ENCODE measurements at regions not wholly inside any gene's neighbourhood (a gene's known extent, or its start where the extent isn't known, plus 50 kb on each side); places are given as distances from the start of the nearest gene placed in this dataset.

- H3K4me3 ChIP-seq (ENCODE audit: low read depth, low read length), result no peak overlapping the region
These were observed 2638.7 kb upstream of the PCDH20 start for GRCh38 chr13:64054321-64054720.

GRCh38 chr13:64052521-64052920 is 2636.9 kb upstream of the PCDH20 start:
- no peak for TF ChIP-seq CTCF (IDR thresholded peaks at IDR 0.05; ENCODE audit: borderline replicate concordance, insufficient read depth, low read depth, low read length)

More at GRCh38 chr13:64054321-64054720, 2638.7 kb upstream of the PCDH20 start:
- no peak for TF ChIP-seq CTCF (IDR thresholded peaks at IDR 0.05; ENCODE audit: borderline replicate concordance, insufficient read depth, low read depth, low read length)

GRCh38 chr13:64051278-64051677 is 2635.6 kb upstream of the PCDH20 start:
- H3K4me3 ChIP-seq (ENCODE audit: low read depth, low read length), result no peak overlapping the region
- TF ChIP-seq CTCF (IDR thresholded peaks at IDR 0.05; ENCODE audit: borderline replicate concordance, insufficient read depth, low read depth, low read length), result no peak

More at GRCh38 chr13:64052521-64052920, 2636.9 kb upstream of the PCDH20 start:
- H3K4me3 ChIP-seq (ENCODE audit: low read depth, low read length), result no peak overlapping the region

GRCh38 chr13:64041296-64041695 is 2625.6 kb upstream of the PCDH20 start:
- no peak for TF ChIP-seq CTCF (IDR thresholded peaks at IDR 0.05; ENCODE audit: borderline replicate concordance, insufficient read depth, low read depth, low read length)
- no peak overlapping the region for H3K4me3 ChIP-seq (ENCODE audit: low read depth, low read length)

- TF ChIP-seq CTCF (IDR thresholded peaks at IDR 0.05; ENCODE audit: borderline replicate concordance, insufficient read depth, low read depth, low read length), result no peak
- H3K4me3 ChIP-seq (ENCODE audit: low read depth, low read length), result no peak overlapping the region
These were observed 2618.3 kb upstream of the PCDH20 start for GRCh38 chr13:64033921-64034320.

GRCh38 chr13:64029343-64030093 is 2613.9 kb upstream of the PCDH20 start:
- H3K4me3 ChIP-seq (ENCODE audit: low read depth, low read length), result no peak overlapping the region
- no peak for TF ChIP-seq CTCF (IDR thresholded peaks at IDR 0.05; ENCODE audit: borderline replicate concordance, insufficient read depth, low read depth, low read length)

- no peak overlapping the region for H3K4me3 ChIP-seq (ENCODE audit: low read depth, low read length)
- TF ChIP-seq CTCF (IDR thresholded peaks at IDR 0.05; ENCODE audit: borderline replicate concordance, insufficient read depth, low read depth, low read length), result no peak
These were observed 2612.9 kb upstream of the PCDH20 start for GRCh38 chr13:64028551-64028950.
